ENCODE measurements at regions not wholly inside any gene's neighbourhood (a gene's known extent, or its start where the extent isn't known, plus 50 kb on each side); places are given as distances from the start of the nearest gene placed in this dataset.

DNA sequence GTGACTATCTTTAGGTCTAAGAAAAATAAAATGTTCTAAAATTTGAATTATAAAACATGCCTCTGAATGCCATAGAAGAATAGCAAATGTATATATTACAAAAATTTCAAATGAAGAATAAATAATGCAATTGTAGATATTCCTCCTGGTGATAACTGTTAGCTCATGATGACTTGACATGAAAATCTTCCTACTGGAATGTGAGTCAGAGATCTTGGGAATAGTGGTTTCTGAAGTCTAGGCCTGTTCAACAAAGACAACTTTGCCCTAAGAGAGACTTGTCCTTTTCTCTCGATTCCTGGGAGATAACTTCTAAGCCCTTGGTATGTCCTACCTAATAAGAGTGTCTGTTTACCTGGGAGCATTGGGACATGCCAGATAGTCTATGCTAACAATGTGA is 746.3 kb upstream of the RIOK2 start:
- no peak overlapping the region for H3K27ac ChIP-seq
- H3K9me3 ChIP-seq (ENCODE audit: severe bottlenecking): no peaks in the 10 kb centered on the region
- TF ChIP-seq, protein P1, sequence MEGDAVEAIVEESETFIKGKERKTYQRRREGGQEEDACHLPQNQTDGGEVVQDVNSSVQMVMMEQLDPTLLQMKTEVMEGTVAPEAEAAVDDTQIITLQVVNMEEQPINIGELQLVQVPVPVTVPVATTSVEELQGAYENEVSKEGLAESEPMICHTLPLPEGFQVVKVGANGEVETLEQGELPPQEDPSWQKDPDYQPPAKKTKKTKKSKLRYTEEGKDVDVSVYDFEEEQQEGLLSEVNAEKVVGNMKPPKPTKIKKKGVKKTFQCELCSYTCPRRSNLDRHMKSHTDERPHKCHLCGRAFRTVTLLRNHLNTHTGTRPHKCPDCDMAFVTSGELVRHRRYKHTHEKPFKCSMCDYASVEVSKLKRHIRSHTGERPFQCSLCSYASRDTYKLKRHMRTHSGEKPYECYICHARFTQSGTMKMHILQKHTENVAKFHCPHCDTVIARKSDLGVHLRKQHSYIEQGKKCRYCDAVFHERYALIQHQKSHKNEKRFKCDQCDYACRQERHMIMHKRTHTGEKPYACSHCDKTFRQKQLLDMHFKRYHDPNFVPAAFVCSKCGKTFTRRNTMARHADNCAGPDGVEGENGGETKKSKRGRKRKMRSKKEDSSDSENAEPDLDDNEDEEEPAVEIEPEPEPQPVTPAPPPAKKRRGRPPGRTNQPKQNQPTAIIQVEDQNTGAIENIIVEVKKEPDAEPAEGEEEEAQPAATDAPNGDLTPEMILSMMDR (IDR thresholded peaks at IDR 0.05; ENCODE audit: low read depth, low read length): no peak
- no peaks in the 10 kb centered on the region for H3K27me3 ChIP-seq (ENCODE audit: insufficient read depth, low read depth, severe bottlenecking)
- DNase-seq: no peak
- H3K36me3 ChIP-seq: no peaks in the 10 kb centered on the region
- H3K4me3 ChIP-seq (ENCODE audit: low read depth, low read length): no peak overlapping the region

DNA sequence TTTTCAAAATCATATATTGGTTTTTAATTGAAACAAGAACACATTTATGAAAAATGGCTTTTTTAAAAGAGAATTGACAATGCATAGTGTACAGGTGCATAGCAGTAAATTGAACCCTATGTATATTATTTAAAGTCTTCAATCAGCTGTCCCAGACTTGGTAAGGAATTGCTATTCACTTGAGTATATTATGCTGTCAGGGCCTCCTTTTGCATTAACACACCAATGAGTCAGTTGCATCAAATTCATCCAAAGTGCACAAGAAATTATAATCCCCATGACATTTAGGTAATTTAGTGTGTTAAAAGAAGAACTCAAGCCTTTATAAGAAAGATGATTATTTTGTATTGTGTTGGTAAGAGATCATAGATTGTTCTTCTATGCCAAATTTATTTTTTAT is 748.8 kb upstream of the RIOK2 start:
- Histone ChIP-seq H3K9me3 (ENCODE audit: severe bottlenecking) (no peaks in the 10 kb centered on the region), H3K27ac (no peak overlapping the region), H3K27me3 (ENCODE audit: insufficient read depth, low read depth, severe bottlenecking) (no peaks in the 10 kb centered on the region), H3K4me3 (ENCODE audit: low read depth, low read length) (no peak overlapping the region), H3K36me3 (no peaks in the 10 kb centered on the region)
- TF ChIP-seq, protein P1 (IDR thresholded peaks at IDR 0.05; ENCODE audit: low read depth, low read length): no peak
- no peak for DNase-seq

DNA sequence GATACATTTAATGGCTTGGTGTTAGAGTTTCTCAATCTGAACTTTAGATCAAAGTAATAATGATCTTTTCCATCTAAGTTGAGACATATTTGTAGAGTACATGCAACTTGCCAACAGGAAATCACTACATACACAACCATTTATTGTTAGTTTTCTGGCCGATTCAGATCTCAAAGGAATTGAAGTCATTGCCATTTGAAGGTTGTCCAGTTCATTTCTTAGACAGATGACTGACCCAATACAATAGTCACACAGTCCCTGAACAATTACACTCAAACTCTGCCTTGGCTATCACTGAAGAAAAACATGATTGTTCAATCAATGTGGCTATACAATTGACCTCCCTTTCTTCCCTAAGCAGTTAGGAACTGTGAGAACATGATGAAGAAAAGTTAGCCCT is 753.2 kb upstream of the RIOK2 start:
- Histone ChIP-seq H3K27me3 (ENCODE audit: insufficient read depth, low read depth, severe bottlenecking) (no peaks in the 10 kb centered on the region), H3K27ac (no peak overlapping the region), H3K4me3 (ENCODE audit: low read depth, low read length) (no peak overlapping the region), H3K36me3 (no peaks in the 10 kb centered on the region), H3K9me3 (ENCODE audit: severe bottlenecking) (no peaks in the 10 kb centered on the region)
- TF ChIP-seq, protein P1 (IDR thresholded peaks at IDR 0.05; ENCODE audit: low read depth, low read length): no peak
- no peak for DNase-seq

DNA sequence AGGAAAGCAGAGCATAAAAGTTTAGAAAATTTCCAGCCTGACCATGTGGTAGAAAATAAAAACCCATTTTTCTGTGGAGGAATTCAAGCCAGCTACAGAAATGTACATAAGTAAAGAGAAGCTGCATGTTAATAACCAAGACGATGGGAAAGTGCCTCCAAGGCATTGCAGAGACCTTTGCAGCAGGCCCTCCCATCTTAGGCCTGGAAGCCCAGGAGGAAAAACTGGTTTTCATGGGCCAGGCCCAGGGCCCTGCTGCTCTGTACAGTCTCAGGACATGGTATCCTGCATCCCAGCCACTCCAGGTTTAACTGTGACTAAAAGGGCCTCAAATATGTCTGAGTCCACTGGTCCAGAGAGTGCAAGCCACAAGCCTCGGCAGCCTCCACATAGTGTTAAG is 754.8 kb upstream of the RIOK2 start:
- DNase-seq: no peak
- no peak overlapping the region for H3K4me3 ChIP-seq (ENCODE audit: low read depth, low read length)
- TF ChIP-seq, protein P1 (IDR thresholded peaks at IDR 0.05; ENCODE audit: low read depth, low read length): no peak
- H3K27me3 ChIP-seq (ENCODE audit: insufficient read depth, low read depth, severe bottlenecking): no peaks in the 10 kb centered on the region
- no peaks in the 10 kb centered on the region for H3K36me3 ChIP-seq
- H3K9me3 ChIP-seq (ENCODE audit: severe bottlenecking): no peaks in the 10 kb centered on the region
- no peak overlapping the region for H3K27ac ChIP-seq

DNA sequence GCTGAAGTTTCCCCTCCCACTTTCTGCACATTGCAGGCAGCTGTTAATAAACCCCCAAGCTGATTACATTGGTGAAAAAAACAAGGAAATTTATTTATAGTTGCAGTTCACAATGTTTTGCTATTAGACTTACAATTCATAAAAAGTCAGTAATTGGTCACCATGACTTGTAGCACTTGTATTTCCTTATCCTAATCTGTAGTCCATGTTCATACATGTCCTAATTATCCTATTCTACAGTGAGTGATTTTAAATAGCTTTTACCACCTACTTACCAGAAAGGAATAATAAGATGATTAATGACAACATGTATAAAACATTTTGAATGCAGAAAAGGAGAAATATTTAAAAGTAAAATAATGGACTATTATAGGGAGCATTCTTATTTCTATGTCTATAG is 760.0 kb upstream of the RIOK2 start:
- Histone ChIP-seq H3K9me3 (ENCODE audit: severe bottlenecking) (no peaks in the 10 kb centered on the region), H3K4me3 (ENCODE audit: low read depth, low read length) (no peak overlapping the region), H3K36me3 (no peaks in the 10 kb centered on the region), H3K27me3 (ENCODE audit: insufficient read depth, low read depth, severe bottlenecking) (no peaks in the 10 kb centered on the region), H3K27ac (no peak overlapping the region)
- TF ChIP-seq, protein P1 (IDR thresholded peaks at IDR 0.05; ENCODE audit: low read depth, low read length): no peak
- no peak for DNase-seq

DNA sequence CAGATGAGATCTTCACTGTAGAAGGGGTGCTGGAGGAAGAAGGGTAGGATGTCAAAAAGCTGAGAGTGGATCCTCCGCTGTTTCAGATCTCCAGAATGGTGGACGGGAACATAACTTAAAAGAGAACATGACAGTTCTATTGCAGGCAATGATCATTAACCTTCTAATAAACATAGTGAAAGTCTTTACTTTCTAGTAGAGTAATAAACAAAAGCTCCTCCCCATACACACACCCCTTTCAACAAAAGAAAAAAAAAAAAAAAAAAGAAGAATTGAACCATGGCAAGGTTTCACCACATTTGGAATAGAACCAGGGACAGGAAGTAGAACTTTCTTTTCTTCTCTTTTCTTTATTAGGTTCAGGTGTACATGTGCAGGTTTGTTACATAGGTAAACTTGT is 768.1 kb upstream of the RIOK2 start:
- no peak overlapping the region for H3K4me3 ChIP-seq (ENCODE audit: low read depth, low read length)
- no peaks in the 10 kb centered on the region for H3K27me3 ChIP-seq (ENCODE audit: insufficient read depth, low read depth, severe bottlenecking)
- no peak overlapping the region for H3K27ac ChIP-seq
- no peaks in the 10 kb centered on the region for H3K9me3 ChIP-seq (ENCODE audit: severe bottlenecking)
- no peak for DNase-seq
- H3K36me3 ChIP-seq: no peaks in the 10 kb centered on the region
- TF ChIP-seq, protein P1 (IDR thresholded peaks at IDR 0.05; ENCODE audit: low read depth, low read length): no peak
